ENCODE measurements at regions not wholly inside any gene's neighbourhood (a gene's known extent, or its start where the extent isn't known, plus 50 kb on each side); places are given as distances from the start of the nearest gene placed in this dataset.

- no peaks in the 10 kb centered on the region for H3K9me3 ChIP-seq
- WGBS, 3 donors, result 79 to 91% (median 87%) methylated on average over 1 of the region's 1 CpG
- H3K4me3 ChIP-seq, result no peak overlapping the region
- TF ChIP-seq CTCF (IDR thresholded peaks at IDR 0.05), result no peak
- no peak overlapping the region for H3K27ac ChIP-seq
- H3K4me1 ChIP-seq, result no peaks in the 10 kb centered on the region
- no peaks in the 10 kb centered on the region for H3K27me3 ChIP-seq (ENCODE audit: insufficient read depth in 3 of 3, low read length in 2 of 3)
- no peak for DNase-seq
- ATAC-seq, result no peak
- intact Hi-C loops (cut with DNase I), result no loop called here
- no peaks in the 10 kb centered on the region for H3K36me3 ChIP-seq (ENCODE audit: insufficient read depth in 1 of 2, low read depth in 1 of 2)
These were observed 845.4 kb downstream of the KCNA4 start for GRCh38 chr11:29171360-29171950.

GRCh38 chr11:29166306-29166705 lies 850.5 kb downstream of the KCNA4 start:
- ATAC-seq (no peak), DNase-seq (no peak)
- Histone ChIP-seq H3K36me3 (ENCODE audit: insufficient read depth in 1 of 2, low read depth in 1 of 2) (no peaks in the 10 kb centered on the region), H3K27me3 (ENCODE audit: insufficient read depth in 3 of 3, low read length in 2 of 3) (no peaks in the 10 kb centered on the region), H3K27ac (no peak overlapping the region), H3K4me1 (no peaks in the 10 kb centered on the region), H3K9me3 (no peaks in the 10 kb centered on the region), H3K4me3 (no peak overlapping the region)
- no peak for TF ChIP-seq CTCF (IDR thresholded peaks at IDR 0.05)
- WGBS, 3 donors, result 21 to 41% (median 25%) methylated on average over 1 of the region's 1 CpG
- intact Hi-C loops (cut with DNase I), result no loop called here

GRCh38 chr11:29163231-29163630 lies 853.6 kb downstream of the KCNA4 start:
- no peak for TF ChIP-seq CTCF (IDR thresholded peaks at IDR 0.05)
- intact Hi-C loops (cut with DNase I), result no loop called here

GRCh38 chr11:29162491-29162890 lies 854.3 kb downstream of the KCNA4 start:
- ATAC-seq (no peak), DNase-seq (no peak)
- Histone ChIP-seq H3K4me3 (no peak overlapping the region), H3K36me3 (ENCODE audit: insufficient read depth in 1 of 2, low read depth in 1 of 2) (no peaks in the 10 kb centered on the region), H3K4me1 (no peaks in the 10 kb centered on the region), H3K27ac (no peak overlapping the region), H3K27me3 (ENCODE audit: insufficient read depth in 3 of 3, low read length in 2 of 3) (no peaks in the 10 kb centered on the region), H3K9me3 (no peaks in the 10 kb centered on the region)
- WGBS, 3 donors, result 66 to 81% (median 72%) methylated on average over 2 of the region's 2 CpGs
- intact Hi-C loops (cut with DNase I), result no loop called here
- TF ChIP-seq CTCF (IDR thresholded peaks at IDR 0.05), result no peak

More at GRCh38 chr11:29163231-29163630, 853.6 kb downstream of the KCNA4 start:
- no peaks in the 10 kb centered on the region for H3K27me3 ChIP-seq (ENCODE audit: insufficient read depth in 3 of 3, low read length in 2 of 3)
- no peaks in the 10 kb centered on the region for H3K4me1 ChIP-seq
- H3K27ac ChIP-seq, result no peak overlapping the region
- no peaks in the 10 kb centered on the region for H3K9me3 ChIP-seq
- DNase-seq (no peak), ATAC-seq (no peak)
- 52 to 68% (median 61%) methylated on average over 2 of the region's 2 CpGs for WGBS, 3 donors
- H3K36me3 ChIP-seq (ENCODE audit: insufficient read depth in 1 of 2, low read depth in 1 of 2), result no peaks in the 10 kb centered on the region
- no peak overlapping the region for H3K4me3 ChIP-seq

GRCh38 chr11:29161191-29161590 lies 855.6 kb downstream of the KCNA4 start:
- no peak overlapping the region for H3K27ac ChIP-seq
- no peak for ATAC-seq
- H3K36me3 ChIP-seq (ENCODE audit: insufficient read depth in 1 of 2, low read depth in 1 of 2), result no peaks in the 10 kb centered on the region
- H3K4me3 ChIP-seq, result no peak overlapping the region
- TF ChIP-seq CTCF (IDR thresholded peaks at IDR 0.05), result no peak
- 70 to 79% (median 75%) methylated on average over 1 of the region's 1 CpG for WGBS, 3 donors
- H3K4me1 ChIP-seq, result no peaks in the 10 kb centered on the region
- intact Hi-C loops (cut with DNase I), result no loop called here
- no peak for DNase-seq
- H3K27me3 ChIP-seq (ENCODE audit: insufficient read depth in 3 of 3, low read length in 2 of 3), result no peaks in the 10 kb centered on the region
- H3K9me3 ChIP-seq, result no peaks in the 10 kb centered on the region

All from psoas muscle (tissue), 7 donors.